Skin epidermis (tissue), 12 donors: ENCODE measurements at regions not wholly inside any gene's neighbourhood (a gene's known extent, or its start where the extent isn't known, plus 50 kb on each side); places are given as distances from the start of the nearest gene placed in this dataset.
"Not testable (repeated sequence)": the region's sequence is repeated elsewhere in the genome, so short reads cannot be mapped to it uniquely, and the experiment has no call there.

ENCODE experiments used
- H3K27ac ChIP-seq, 21 experiments: fragments of 200-600 bp; sonication (generic) in 11 of 21; one replicate each; pipeline ENCODE4 v1.5.0; 2020; ENCODE audit warnings: mild to moderate bottlenecking in 3 of 21, inconsistent platforms in 2 of 21, moderate library complexity in 2 of 21
- H3K4me3 ChIP-seq, 7 experiments: fragments of 200-600 bp; sonication (generic) in 2 of 7; one replicate each; pipeline ENCODE4 v1.5.0; 2020; ENCODE audit warnings: inconsistent platforms in 2 of 7, mild to moderate bottlenecking in 2 of 7, moderate library complexity in 1 of 7

DNA sequence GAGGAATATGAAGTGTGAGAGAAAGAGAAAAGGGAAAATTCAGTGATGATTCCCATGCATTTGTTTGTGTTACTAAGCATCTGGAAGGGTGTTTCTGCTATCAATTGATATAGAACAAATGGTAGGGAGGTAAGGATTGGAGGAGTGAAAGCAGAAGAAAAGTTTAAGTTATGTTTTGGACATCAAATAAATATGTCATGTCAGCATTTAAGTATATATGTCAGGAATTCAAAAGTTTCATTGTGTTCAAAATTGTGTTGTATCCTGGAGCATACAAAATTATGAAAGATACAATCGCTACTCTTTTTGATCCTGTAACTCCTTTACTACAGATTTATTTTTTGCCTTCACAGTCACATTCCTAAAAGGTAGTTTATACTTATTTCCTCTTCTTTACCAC lies 885.8 kb downstream of the KCNA4 start:
- H3K4me3 ChIP-seq: no peak overlapping the region
- no peak overlapping the region for H3K27ac ChIP-seq

DNA sequence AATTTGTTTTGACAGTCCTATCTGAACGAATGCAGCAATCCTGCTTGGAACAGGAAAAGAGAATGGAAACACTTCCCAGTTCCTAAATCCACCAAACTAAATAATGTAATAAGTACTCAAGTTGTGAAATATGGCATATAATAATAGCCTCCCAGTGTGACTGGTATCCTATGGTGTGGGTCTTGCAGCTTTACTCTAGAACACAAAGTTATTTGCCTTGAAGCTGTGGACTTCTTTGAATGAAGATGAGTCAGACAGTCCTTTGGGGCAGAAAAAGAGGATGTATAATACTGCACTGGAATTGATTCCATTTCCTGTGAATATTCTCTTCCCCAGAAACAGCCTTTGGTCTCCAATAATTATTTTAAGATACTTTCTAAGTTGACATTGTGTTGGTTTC lies 887.0 kb downstream of the KCNA4 start:
- H3K27ac ChIP-seq: no peak overlapping the region
- H3K4me3 ChIP-seq: no peak overlapping the region

DNA sequence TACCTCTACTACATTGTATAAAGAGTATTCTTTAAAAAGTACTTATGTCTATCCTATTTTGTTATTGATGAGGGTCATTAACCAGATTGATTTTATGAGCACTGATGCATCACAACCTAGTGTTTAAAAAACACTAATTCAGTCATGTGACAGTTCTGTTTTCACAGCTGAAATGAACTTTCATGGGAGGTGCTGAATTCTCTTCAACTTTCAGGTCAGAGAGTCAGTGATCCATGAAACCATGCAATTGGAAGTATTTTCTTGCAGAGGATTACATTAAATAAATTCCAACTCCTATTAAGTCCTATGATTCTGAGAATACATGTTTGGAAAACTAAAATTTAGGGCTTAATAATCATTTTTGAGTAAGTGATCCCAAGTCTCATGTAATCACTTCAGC lies 889.4 kb downstream of the KCNA4 start:
- H3K27ac ChIP-seq: no peak overlapping the region
- H3K4me3 ChIP-seq: no peak overlapping the region

DNA sequence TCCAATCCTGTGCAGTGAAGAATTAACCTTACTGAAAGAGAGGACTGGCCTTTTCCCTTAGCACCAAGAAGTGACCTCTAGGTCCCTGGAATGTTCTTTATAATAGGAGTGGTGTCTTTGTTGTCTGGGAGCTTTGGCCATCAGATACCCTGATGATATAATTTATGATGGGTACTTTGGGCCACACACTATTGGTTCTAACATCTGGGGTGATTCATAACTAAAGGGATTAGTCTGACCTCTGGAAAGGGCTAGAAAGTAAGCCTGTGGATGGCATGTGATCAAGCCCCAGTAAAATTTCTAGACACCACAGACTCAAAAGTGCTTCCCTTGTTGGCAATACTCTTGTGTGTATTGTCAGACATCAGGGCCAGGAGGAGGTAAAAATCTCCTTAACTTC lies 891.2 kb downstream of the KCNA4 start:
- H3K4me3 ChIP-seq: no peak overlapping the region

DNA sequence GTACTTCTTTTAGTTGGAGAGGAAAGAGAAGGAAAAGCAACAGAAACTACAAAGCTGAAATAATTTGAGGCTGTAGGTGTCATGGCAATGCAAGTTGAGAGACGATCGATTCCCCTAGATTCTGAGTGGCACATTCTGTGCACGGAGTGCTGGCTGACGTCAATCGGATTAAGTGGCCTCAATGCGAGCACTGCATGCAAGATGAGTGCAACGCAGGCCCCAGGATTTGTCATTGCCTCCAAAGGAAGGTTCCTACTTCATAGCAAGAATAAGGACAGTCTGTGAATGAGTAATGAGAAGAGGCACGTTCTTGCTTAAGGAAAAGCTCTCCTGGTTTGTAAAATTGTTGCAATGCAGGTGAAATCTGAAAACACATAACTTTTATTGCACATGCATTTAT lies 892.4 kb downstream of the KCNA4 start:
- no peak overlapping the region for H3K4me3 ChIP-seq

More for the DNA sequence above, 891.2 kb downstream of the KCNA4 start:
- no peak overlapping the region for H3K27ac ChIP-seq

DNA sequence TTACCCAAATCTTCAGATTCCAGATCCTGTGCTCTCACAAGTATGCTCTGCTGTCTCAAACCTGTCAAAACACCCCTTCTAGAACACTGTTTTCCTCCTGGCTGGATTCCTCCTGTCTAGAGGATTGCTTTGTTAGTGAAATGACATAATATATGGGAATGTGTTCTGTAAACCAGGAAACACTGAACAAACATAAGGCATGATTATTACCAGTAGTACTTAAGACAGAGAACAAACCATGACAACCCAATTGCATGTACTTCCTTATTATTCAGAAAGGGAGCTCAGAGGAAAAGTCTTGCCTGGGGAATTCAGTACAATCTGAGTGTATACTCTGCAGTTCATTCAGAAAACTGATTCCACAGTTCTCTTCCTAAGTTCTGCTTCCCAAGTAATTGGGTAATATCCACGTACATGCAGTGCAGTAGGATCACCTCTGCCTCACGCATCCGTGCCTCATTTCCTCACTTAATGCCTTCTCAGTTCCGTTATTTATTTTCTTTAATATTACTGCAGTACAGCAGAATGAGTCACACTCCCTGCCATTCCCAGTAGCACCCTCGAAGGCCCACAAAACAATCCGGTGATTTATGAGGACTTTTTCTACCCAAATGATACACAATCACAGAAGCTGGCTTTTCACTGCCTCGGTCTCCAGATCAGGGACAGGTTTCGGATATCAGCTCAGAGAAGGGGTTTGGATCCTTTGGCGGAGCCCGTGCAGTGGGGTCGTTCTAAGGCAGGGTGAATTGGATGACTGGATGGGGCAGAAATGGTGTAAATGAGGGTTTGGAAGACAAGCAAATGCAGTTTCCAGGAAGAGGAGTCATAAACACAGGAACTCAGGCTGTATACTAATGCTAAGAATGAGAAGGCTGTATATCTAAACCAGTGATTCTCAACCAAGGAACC lies 896.9 kb downstream of the KCNA4 start:
- peak overlapping the region in 1 of 21 experiments; percentile 5 for H3K27ac ChIP-seq
- no peak overlapping the region for H3K4me3 ChIP-seq

More for the DNA sequence above, 892.4 kb downstream of the KCNA4 start:
- no peak overlapping the region for H3K27ac ChIP-seq

DNA sequence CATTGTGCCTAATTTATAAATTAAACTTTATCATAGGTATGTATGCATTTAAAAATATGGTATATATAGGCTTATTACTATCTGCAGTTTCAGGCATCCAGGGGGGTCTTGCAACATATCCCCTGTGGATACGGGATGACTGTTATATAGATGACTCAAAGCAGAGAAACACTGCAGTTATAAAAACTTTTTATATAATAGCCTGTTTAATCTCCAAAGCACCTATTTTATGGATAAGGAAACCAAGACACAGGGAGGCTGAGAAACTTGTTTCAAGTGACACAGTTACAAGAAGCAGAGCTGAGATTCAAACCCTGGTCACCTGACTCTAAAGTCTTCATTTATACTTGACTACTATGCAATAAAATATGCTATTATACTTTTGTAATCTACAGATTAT lies 897.7 kb downstream of the KCNA4 start:
- Histone ChIP-seq H3K4me3 (no peak overlapping the region), H3K27ac (no peak overlapping the region)

DNA sequence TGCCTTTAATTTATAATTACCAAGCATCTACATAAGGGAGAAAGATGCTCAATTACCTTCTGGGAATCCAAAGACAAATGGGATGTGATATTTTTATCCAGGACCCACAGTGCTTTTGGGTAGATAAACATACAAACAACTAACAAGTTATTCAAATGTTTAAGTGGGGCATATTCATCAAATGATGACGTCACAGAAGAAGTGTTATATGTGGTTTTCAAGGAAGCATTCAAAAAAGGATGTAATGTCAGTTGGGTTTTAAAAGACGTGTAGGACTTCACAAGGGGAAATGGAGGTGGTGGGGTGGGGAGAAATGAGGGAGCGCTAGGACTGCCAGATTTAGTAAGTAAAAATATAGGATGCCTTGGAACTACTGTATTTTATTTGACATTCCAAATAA lies 915.9 kb downstream of the KCNA4 start:
- no peak overlapping the region for H3K27ac ChIP-seq
- H3K4me3 ChIP-seq: no peak overlapping the region

DNA sequence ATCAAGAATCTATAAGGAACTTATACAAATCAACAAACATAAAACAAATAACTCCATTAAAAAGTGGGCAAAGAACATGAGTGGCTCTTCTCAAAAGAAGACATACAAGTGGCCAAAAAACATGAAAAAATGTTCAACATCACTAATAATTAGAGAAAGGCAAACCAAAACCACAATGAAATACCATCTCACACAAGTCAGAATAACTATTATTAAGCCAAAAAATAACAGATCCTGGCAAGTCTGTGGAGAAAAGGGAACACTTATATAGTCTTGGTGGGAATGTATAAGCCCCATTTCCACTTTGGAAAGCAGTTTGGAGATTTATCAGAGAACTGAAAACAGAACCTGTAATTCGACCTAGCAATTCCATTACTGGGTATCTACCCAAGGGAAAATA lies 921.0 kb downstream of the KCNA4 start:
- Histone ChIP-seq H3K27ac (no peak overlapping the region), H3K4me3 (no peak overlapping the region)

DNA sequence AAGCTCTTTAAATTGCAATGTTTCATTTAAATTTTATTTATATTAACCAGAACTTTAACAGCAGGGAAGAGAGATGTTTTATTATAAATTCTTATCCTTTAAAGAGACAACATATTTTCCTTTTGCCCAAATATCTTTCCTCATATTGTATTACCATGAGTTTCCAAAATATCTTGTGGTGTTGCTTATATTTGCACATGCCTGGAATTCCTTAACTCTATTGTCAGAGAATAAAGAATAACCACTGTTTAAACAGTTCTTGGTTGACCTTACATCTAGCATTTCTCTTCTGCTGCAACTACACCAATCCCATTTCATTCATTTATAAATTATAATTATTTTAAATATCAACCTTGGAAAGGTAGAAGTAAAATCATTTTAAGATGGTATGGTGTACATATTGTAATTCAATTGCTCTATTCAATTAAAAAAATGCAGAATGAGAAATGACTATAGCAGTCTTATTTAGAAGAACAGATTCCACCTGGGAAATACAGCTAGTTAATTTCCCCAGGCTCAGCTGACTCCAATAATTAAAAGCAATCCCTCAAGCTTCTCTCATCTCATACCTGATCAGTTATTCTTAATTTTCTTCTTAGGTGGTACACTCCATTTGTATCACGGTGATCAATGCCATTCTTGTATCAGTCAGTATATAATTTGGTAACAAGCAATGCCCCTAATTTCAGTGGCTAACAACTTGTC lies 923.3 kb downstream of the KCNA4 start:
- Histone ChIP-seq H3K4me3 (no peak overlapping the region), H3K27ac (no peak overlapping the region)

DNA sequence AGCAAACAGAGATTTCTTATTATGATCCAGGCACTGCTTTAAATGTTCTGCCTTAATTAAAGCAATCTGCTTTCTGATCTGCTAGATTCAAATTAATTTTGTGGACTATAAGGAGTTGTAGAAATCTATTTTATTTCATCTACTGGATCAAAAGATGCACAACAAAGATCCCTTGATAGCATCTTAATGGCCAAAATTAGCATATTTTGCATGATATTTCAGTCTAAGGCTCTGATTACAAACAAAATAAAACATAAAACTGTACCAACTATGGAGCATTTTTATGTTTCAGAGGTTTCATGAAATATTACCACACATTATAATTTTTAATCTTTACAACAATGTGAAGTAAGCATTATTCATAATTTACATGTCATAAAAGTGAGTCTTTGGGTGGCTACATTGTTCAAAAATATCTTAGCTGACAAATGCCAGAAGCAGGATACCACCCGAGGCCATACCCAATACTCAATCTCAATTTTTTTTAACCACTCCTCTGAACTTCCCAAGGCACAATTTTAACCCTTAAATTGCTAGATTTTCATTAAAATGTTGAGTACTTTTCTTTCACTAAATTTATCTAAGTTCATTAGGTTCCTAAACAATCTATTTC lies 929.5 kb downstream of the KCNA4 start:
- no peak overlapping the region for H3K27ac ChIP-seq
- no peak overlapping the region for H3K4me3 ChIP-seq

DNA sequence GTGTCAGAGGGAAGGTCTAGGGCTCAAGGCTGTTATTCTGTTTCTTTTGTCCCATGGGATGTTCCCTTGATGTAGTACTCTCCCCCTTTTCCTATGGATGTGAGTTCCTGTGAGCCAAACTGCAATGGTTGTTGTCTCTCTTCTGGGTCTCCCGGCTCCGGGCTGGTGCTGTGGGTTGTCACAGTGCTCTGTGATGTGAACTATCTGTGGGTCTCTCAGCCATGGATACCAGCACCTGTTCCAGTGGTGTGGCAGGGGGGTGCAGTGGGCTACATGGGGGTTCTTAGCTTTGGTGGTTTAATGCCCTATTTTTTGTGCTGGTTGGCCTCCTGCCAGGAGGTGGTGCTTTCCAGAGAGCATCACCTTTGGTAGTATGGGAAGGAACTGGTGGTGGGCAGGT lies 941.1 kb downstream of the KCNA4 start:
- H3K4me3 ChIP-seq: no peak overlapping the region
- no peak overlapping the region for H3K27ac ChIP-seq

DNA sequence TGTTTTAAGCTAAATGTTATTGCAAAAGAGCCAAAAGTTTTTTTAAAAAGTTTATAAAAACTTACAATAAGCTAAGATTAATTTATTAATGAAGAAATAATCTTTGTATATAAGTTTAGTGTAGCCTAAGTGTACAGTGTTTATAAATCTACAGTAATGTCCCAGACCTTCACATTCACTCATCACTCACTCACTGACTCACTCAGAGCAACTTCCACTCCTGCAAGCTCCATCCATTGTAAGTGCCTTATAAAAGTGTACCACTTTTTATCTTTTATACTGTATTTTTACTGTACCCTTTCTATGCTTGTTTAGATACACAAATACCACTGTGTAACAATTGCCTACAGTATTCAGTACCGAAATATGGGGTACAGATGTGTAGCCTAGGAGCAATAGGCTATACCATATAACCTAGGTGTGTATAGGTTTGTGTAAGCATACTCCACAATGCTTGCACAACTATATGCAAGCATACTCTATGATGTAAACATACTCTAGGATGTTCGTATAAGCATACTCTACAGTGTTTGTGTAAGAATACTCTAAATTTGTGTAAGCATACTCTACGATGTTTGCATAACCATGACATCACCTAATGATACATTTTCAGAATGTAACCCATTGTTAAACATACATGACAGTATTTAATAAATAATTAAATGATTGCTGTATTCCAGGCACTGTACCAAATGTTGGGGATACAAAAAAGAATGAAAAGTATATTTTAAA lies 953.0 kb downstream of the KCNA4 start:
- Histone ChIP-seq H3K4me3 (no peak overlapping the region), H3K27ac (no peak overlapping the region)

DNA sequence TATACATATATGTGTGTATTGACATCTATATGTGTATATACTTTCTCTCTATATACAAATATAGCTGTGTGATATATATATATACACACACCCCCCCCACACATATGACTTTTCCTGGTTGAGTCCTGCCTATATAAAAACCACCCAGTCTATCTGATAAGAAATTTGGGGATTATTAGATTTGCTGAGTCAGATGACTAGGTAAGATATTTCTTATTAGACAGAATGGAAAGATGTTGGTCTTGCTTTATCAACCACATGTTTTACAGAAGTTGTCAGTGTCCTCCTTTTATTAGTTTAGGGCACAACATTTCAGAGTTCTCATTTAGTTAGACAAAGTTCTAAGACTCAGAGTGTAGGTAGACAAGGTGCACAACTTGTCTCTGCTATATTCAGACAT lies 953.3 kb downstream of the METTL15 start:
- H3K27ac ChIP-seq: no peak overlapping the region
- H3K4me3 ChIP-seq: no peak overlapping the region

DNA sequence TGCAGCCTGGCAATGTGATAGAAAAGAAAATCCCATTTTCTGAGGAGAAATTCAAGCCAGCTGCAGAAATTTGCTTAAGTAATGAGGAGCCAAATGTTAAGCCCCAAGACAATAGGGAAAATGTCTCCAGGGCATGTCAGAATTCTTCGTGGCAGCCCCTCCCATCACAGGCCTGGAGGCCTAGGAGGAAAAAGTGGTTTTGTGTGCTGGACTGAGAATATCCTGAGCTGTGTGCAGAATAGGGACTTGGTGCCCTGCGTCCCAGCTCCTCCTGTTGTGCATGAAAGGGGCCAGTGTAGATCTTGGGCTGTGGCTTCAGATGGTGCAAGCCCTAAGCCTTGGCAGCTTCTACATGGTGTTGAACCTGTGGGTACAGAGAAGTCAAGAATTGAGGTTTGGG lies 948.3 kb downstream of the METTL15 start:
- not testable (repeated sequence) for H3K4me3 ChIP-seq, H3K27ac ChIP-seq

DNA sequence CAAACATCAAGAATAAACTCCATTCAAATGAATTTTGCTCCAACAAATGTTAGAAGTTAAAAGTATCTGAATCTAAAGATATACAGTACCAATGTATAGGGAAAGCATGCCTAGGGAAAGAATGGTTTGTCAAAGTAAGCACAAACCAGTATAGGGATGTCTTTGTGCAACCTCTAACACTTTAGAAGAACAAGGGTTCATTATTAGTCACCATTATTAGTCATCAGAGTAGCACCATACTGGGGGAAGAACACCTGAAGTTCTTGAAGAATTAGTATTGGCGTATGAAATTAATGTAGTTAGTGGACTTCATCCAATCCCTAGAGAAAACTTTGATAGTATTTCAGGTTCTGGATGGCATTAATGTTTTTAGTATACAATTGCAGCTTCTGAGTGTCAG lies 943.7 kb downstream of the METTL15 start:
- Histone ChIP-seq H3K4me3 (no peak overlapping the region), H3K27ac (no peak overlapping the region)

DNA sequence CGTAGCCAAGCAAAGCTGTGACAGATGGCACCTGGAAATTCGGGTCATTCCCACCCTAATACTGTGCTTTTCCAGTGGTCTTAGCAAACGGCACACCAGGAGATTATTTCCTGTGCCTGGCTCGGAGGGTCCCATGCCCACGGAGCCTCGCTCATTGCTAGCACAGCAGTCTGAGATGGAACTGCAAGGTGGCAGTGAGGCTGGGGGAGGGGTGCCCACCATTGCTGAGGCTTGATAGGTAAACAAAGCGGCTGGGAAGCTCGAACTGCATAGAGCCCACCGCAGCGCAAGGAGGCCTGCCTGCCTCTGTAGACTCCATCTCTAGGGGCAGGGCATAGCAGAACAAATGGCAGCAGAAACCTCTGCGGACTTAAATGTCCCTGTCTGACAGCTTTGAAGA lies 942.8 kb downstream of the METTL15 start:
- not testable (repeated sequence) for H3K4me3 ChIP-seq

DNA sequence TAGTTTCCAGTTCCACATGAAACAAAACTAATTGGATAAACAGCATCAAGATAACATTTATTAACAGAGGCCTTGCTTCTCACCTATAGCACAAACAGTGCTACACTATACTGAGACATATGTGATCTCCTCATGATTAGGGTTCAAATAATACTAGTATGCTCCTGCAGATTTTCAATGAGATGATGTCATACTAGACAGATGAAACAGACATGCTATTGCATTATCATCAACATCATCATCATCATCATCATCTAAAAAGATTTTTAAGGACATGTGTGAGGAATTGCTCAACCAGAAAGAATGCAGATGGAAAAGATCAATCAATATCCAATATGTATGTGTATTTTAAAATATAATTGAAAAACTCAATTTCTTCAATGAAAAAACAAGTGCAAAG lies 932.3 kb downstream of the METTL15 start:
- Histone ChIP-seq H3K27ac (no peak overlapping the region), H3K4me3 (no peak overlapping the region)

More for the DNA sequence above, 942.8 kb downstream of the METTL15 start:
- H3K27ac ChIP-seq: not testable (repeated sequence)

DNA sequence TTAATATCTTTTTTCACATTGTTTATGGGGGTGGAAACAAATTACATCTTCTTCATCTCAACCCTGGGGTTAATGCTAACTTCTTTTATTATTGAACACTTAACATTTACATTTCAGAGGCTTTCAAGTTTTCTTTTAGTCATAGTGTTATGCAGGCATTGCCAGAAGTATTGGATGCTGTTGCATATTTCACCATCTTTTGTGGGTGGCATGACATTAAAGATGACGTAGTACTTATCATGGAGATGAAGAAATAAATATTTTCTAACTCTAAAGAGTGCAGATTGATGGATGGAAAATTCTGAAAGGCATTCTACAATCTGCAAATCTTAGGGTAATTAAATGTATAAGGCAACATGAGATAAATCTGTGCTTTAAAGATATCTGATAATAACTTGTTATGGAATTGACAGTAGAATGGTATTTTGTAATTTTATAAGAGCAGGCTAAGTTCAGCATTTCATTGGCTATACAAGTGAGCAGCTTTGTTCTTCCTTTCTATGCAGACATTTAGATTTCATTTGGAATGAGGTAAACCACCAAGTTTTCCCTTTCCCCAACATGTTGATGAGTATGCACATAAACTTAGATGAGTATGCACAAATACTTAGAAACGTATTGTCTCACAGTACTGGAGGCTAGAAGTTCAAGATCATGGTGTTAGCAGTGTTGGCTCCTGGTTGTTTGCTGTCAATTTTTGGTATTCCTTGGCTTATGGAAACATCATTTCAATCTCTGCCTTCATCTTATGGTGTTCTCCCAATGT lies 924.4 kb downstream of the METTL15 start:
- Histone ChIP-seq H3K4me3 (no peak overlapping the region), H3K27ac (no peak overlapping the region)
